Mucosa of descending colon (tissue), 3 donors: ENCODE measurements at regions not wholly inside any gene's neighbourhood (a gene's known extent, or its start where the extent isn't known, plus 50 kb on each side); places are given as distances from the start of the nearest gene placed in this dataset.

Experiments used
- ATAC-seq: fragments of 200-7000 bp; cut with Tn5 transposase; one replicate; pipeline ENCODE4 v1.9.1; 2020; ENCODE audit warnings: mild to moderate bottlenecking, moderate library complexity
- DNase-seq, 3 donors: peaks; one replicate each; pipeline ENCODE4 v3.0.0-alpha.2; 2020
- H3K36me3 ChIP-seq: fragments of 200-600 bp; one replicate; pipeline ENCODE4 v1.8.0; 2021; ENCODE audit warnings: low read depth, mild to moderate bottlenecking
- H3K4me1 ChIP-seq: fragments of 200-600 bp; one replicate; pipeline ENCODE4 v1.8.0; 2021; ENCODE audit warnings: low read depth, mild to moderate bottlenecking
- H3K4me3 ChIP-seq: fragments of 200-600 bp; one replicate; pipeline ENCODE4 v1.8.0; 2021; ENCODE audit warnings: mild to moderate bottlenecking
- H3K9me3 ChIP-seq: fragments of 200-600 bp; one replicate; pipeline ENCODE4 v1.8.0; 2021; ENCODE audit warnings: mild to moderate bottlenecking
- CTCF ChIP-seq: fragments of 200-600 bp; IDR thresholded peaks from one replicate; pipeline ENCODE4 v1.8.0; 2022; ENCODE audit warnings: antibody characterized with exemption, mild to moderate bottlenecking
- intact Hi-C, 2 donors: fragments of 100-400 bp; cut with DNase I in 1 of 2; cut with micrococcal nuclease in 1 of 2; formaldehyde crosslinking; loops; one replicate each; pipeline versions ENCODE4 v1.11.0 to v1.11.1; 2022; cut with DNase I, micrococcal nuclease
- donor health status: DM: no; HTN: no; CAD: no; lungs with moderate emphysema.
- donor health status: DM: no; HTN: no; CAD: no.
- donor health status: DM: no; HTN: yes; CAD: no.

GRCh38 chr4:165686756-165687155 lies 186.3 kb upstream of the TLL1 start:
- no peak overlapping the region for H3K4me3 ChIP-seq
- H3K36me3 ChIP-seq: no peaks in the 10 kb centered on the region
- DNase-seq (no peak), ATAC-seq (no peak)
- intact Hi-C loops: no loop called here
- no peak for TF ChIP-seq CTCF
- no peaks in the 10 kb centered on the region for H3K9me3 ChIP-seq
- H3K4me1 ChIP-seq: no peaks in the 10 kb centered on the region

GRCh38 chr4:165689159-165689558 lies 183.9 kb upstream of the TLL1 start:
- intact Hi-C loops: no loop called here
- no peaks in the 10 kb centered on the region for H3K9me3 ChIP-seq
- ATAC-seq (no peak), DNase-seq (no peak)
- no peaks in the 10 kb centered on the region for H3K36me3 ChIP-seq
- no peaks in the 10 kb centered on the region for H3K4me1 ChIP-seq
- TF ChIP-seq CTCF: no peak
- no peak overlapping the region for H3K4me3 ChIP-seq

GRCh38 chr4:165692082-165692481 lies 181.0 kb upstream of the TLL1 start:
- H3K36me3 ChIP-seq: no peaks in the 10 kb centered on the region
- H3K4me3 ChIP-seq: no peak overlapping the region
- TF ChIP-seq CTCF: no peak
- ATAC-seq (no peak), DNase-seq (no peak)
- H3K9me3 ChIP-seq: no peaks in the 10 kb centered on the region
- no peaks in the 10 kb centered on the region for H3K4me1 ChIP-seq
- intact Hi-C loops: no loop called here

- Histone ChIP-seq H3K36me3 (no peaks in the 10 kb centered on the region), H3K9me3 (no peaks in the 10 kb centered on the region), H3K4me1 (no peaks in the 10 kb centered on the region), H3K4me3 (no peak overlapping the region)
- intact Hi-C loops: no loop called here
- no peak for ATAC-seq
- no peak for TF ChIP-seq CTCF
- no peak for DNase-seq
These were observed 174.8 kb upstream of the TLL1 start for GRCh38 chr4:165698272-165698671.

- no peaks in the 10 kb centered on the region for H3K4me1 ChIP-seq
- H3K36me3 ChIP-seq: no peaks in the 10 kb centered on the region
- no peak for DNase-seq
- H3K4me3 ChIP-seq: no peak overlapping the region
- TF ChIP-seq CTCF: no peak
- intact Hi-C loops: no loop called here
- no peak for ATAC-seq
- H3K9me3 ChIP-seq: no peaks in the 10 kb centered on the region
These were observed 174.0 kb upstream of the TLL1 start for GRCh38 chr4:165699055-165699454.

- intact Hi-C loops: no loop called here
- TF ChIP-seq CTCF: no peak
- no peak for DNase-seq
- Histone ChIP-seq H3K36me3 (no peaks in the 10 kb centered on the region), H3K9me3 (no peaks in the 10 kb centered on the region), H3K4me1 (no peaks in the 10 kb centered on the region), H3K4me3 (no peak overlapping the region)
- no peak for ATAC-seq
These were observed 172.2 kb upstream of the TLL1 start for GRCh38 chr4:165700855-165701254.
